ENCODE measurements at regions not wholly inside any gene's neighbourhood (a gene's known extent, or its start where the extent isn't known, plus 50 kb on each side); places are given as distances from the start of the nearest gene placed in this dataset.

- TF ChIP-seq, protein P1, sequence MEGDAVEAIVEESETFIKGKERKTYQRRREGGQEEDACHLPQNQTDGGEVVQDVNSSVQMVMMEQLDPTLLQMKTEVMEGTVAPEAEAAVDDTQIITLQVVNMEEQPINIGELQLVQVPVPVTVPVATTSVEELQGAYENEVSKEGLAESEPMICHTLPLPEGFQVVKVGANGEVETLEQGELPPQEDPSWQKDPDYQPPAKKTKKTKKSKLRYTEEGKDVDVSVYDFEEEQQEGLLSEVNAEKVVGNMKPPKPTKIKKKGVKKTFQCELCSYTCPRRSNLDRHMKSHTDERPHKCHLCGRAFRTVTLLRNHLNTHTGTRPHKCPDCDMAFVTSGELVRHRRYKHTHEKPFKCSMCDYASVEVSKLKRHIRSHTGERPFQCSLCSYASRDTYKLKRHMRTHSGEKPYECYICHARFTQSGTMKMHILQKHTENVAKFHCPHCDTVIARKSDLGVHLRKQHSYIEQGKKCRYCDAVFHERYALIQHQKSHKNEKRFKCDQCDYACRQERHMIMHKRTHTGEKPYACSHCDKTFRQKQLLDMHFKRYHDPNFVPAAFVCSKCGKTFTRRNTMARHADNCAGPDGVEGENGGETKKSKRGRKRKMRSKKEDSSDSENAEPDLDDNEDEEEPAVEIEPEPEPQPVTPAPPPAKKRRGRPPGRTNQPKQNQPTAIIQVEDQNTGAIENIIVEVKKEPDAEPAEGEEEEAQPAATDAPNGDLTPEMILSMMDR (conservative IDR thresholded peaks at IDR 0.05), result no peak
- TF ChIP-seq ZFX (IDR thresholded peaks at IDR 0.05), result no peak
Observed at GRCh38 chr18:29002747-29003146, 825.8 kb upstream of the CDH2 start.
